HEK293T (cell line): ENCODE measurements at regions not wholly inside any gene's neighbourhood (a gene's known extent, or its start where the extent isn't known, plus 50 kb on each side); places are given as distances from the start of the nearest gene placed in this dataset.

ENCODE experiments used
- CTCF ChIA-PET: fragments of 350-600 bp; formaldehyde crosslinking; extraction: SDS; loops from one replicate; lab custom pipeline; 2021; ENCODE audit warnings: antibody characterized with exemption, inconsistent platforms; lab: Yijun Ruan, JAX
- POLR2A ChIA-PET: fragments of 350-600 bp; formaldehyde crosslinking; extraction: SDS; loops from one replicate; lab custom pipeline; 2020; ENCODE audit warnings: antibody characterized with exemption, inconsistent platforms; lab: Yijun Ruan, JAX
- DNase-seq: peaks from one replicate; pipeline ENCODE4 v3.0.0; 2012; ENCODE audit warnings: mixed read lengths; ENCODE audit errors: extremely low spot score
- ARNT ChIP-seq: fragments of 450-650 bp; IDR thresholded peaks from 2 replicates; pipeline ENCODE4 v1.6.1; 2017; ENCODE audit warnings: mild to moderate bottlenecking
- BHLHE40 ChIP-seq: fragments of 450-650 bp; IDR thresholded peaks from 2 replicates; pipeline ENCODE4 v1.6.1; 2016; ENCODE audit warnings: mild to moderate bottlenecking, moderate library complexity, borderline replicate concordance
- CTBP1 ChIP-seq: fragments of 450-650 bp; IDR thresholded peaks from 2 replicates; pipeline ENCODE4 v1.6.1; 2016; ENCODE audit warnings: borderline replicate concordance
- ELF4 ChIP-seq: fragments of 450-650 bp; IDR thresholded peaks from 2 replicates; pipeline ENCODE4 v1.6.1; 2017; ENCODE audit warnings: antibody characterized with exemption
- FOXA1 ChIP-seq: fragments of 450-650 bp; IDR thresholded peaks from 2 replicates; pipeline ENCODE4 v1.6.1; 2016; ENCODE audit warnings: mild to moderate bottlenecking
- FOXK2 ChIP-seq: fragments of 450-650 bp; IDR thresholded peaks from 2 replicates; pipeline ENCODE4 v1.6.1; 2016; ENCODE audit warnings: mild to moderate bottlenecking
- FOXM1 ChIP-seq: fragments of 450-650 bp; IDR thresholded peaks from 2 replicates; pipeline ENCODE4 v1.6.1; 2017; ENCODE audit warnings: mild to moderate bottlenecking, borderline replicate concordance
- HDGF ChIP-seq: fragments of 450-650 bp; IDR thresholded peaks from 2 replicates; pipeline ENCODE4 v1.6.1; 2017; ENCODE audit warnings: antibody characterized with exemption, borderline replicate concordance
- L3MBTL2 ChIP-seq: fragments of 450-650 bp; conservative IDR thresholded peaks from 2 replicates; pipeline ENCODE4 v1.6.1; 2016; ENCODE audit warnings: mild to moderate bottlenecking
- LEF1 ChIP-seq: fragments of 450-650 bp; IDR thresholded peaks from 2 replicates; pipeline ENCODE4 v1.6.1; 2017; ENCODE audit warnings: mild to moderate bottlenecking, borderline replicate concordance
- NFRKB ChIP-seq: fragments of 450-650 bp; IDR thresholded peaks from 2 replicates; pipeline ENCODE4 v1.6.1; 2016; ENCODE audit warnings: mild to moderate bottlenecking, moderate library complexity
- SP1 ChIP-seq: fragments of 450-650 bp; IDR thresholded peaks from 2 replicates; pipeline ENCODE4 v1.6.1; 2017
- SUZ12 ChIP-seq: fragments of 450-650 bp; IDR thresholded peaks from 2 replicates; pipeline ENCODE4 v1.6.1; 2016; ENCODE audit warnings: mild to moderate bottlenecking
- TARDBP ChIP-seq: fragments of 450-650 bp; IDR thresholded peaks from 2 replicates; pipeline ENCODE4 v1.6.1; 2016
- ZNF384 ChIP-seq: fragments of 450-650 bp; IDR thresholded peaks from 2 replicates; pipeline ENCODE4 v1.6.1; 2016
- TF ChIP-seq, protein P1 (sequence below): fragments of 450-650 bp; IDR thresholded peaks from 2 replicates; pipeline ENCODE4 v1.6.1; 2016

DNA sequence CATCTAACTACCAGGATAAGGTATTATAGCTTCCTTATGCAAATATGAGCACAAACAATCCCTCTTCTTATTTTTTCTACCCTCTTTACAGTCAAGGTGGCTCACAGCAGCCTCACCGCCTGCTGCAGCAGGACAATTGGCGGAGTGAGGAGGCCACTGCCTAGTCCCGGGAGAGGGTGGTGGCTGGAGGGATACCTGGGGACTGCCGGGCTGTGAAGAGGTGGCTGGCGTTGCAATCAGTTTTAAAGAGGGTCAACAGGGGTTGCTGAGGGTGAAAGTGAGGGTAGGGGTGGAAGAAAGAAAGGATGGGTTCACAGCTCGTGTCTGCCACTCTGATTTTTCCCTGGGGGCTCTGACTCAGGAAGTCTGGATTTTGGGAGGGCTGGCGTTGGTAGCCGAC lies 105.1 kb upstream of the SLC6A6 start:
- ChIA-PET POLR2A (no interaction called here), CTCF (no interaction called here)
- TF ChIP-seq, protein P1, sequence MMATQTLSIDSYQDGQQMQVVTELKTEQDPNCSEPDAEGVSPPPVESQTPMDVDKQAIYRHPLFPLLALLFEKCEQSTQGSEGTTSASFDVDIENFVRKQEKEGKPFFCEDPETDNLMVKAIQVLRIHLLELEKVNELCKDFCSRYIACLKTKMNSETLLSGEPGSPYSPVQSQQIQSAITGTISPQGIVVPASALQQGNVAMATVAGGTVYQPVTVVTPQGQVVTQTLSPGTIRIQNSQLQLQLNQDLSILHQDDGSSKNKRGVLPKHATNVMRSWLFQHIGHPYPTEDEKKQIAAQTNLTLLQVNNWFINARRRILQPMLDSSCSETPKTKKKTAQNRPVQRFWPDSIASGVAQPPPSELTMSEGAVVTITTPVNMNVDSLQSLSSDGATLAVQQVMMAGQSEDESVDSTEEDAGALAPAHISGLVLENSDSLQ = no peak
- TF ChIP-seq BHLHE40 (no peak), FOXA1 (no peak), FOXK2 (no peak), FOXM1 (no peak), CTBP1 (no peak), ARNT (no peak), L3MBTL2 (no peak), SUZ12 (no peak), NFRKB (no peak), SP1 (no peak), HDGF (no peak), ELF4 (no peak), LEF1 (no peak), TARDBP (no peak), ZNF384 (no peak)
- DNase-seq = no peak

DNA sequence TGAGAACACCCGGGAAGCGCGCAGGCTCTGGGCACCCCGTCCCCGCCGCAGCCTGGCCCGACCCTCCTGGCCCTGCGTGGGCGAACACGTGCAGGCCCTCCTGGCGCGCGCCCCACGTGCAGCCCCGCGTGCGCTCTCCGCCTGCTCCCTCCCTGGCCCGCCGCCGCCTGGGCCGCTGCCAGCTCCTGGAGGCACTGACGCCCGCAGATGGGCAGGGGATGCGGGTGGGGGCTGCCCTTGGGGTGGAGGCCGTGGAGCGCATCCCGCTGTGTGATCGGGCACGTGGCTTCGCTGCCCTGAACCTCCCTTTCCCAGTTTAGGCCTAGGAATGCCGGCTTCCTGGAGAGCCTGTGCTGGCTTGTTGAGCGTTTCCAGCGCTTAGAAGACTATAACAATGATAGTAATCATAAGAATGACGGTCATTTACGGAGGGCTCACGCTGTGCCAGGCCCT lies 104.6 kb upstream of the SLC6A6 start:
- TF ChIP-seq LEF1 (no peak), SUZ12 (no peak), BHLHE40 (no peak), HDGF (no peak), ELF4 (no peak), ZNF384 (no peak), ARNT (no peak), NFRKB (no peak), L3MBTL2 (no peak), TARDBP (no peak), FOXM1 (no peak), SP1 (no peak), FOXA1 (no peak), CTBP1 (no peak)
- TF ChIP-seq, protein P1 = no peak
- CTCF ChIA-PET = no interaction called here
- DNase-seq = no peak

DNA sequence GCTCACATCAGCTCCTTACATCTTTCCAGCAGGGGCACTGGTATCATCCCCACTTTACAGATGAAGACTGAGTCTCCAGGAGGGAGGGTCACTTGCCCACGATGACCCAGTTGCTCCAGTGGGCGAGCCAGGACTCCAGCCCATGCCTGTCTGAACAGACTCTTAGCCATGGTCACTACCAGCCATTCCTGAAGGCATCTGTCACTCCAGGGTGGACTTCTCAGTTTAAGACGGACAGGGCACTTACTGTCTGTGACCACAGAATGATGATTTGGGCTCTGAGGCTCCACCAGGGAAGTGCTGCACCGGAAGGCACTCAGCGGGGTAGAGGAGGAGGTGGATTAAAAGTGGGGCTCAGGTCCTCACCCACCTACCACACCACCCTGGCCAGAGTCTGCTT lies 104.0 kb upstream of the SLC6A6 start:
- no peak for TF ChIP-seq NFRKB
- ChIA-PET POLR2A (no interaction called here), CTCF (no interaction called here)
- no peak for DNase-seq

More for the DNA sequence above, 104.6 kb upstream of the SLC6A6 start:
- POLR2A ChIA-PET = no interaction called here

GRCh38 chr3:14298991-14299555 lies 103.3 kb upstream of the SLC6A6 start:
- DNase-seq = no peak
- CTCF ChIA-PET = no interaction called here
- TF ChIP-seq, protein P1 = no peak
- no peak for TF ChIP-seq SP1
- no peak for TF ChIP-seq NFRKB
- TF ChIP-seq SUZ12 = no peak
- no peak for TF ChIP-seq FOXM1
- TF ChIP-seq ZNF384 = no peak
- TF ChIP-seq L3MBTL2 = no peak
- TF ChIP-seq BHLHE40 = no peak
- no peak for TF ChIP-seq ELF4
- TF ChIP-seq TARDBP = no peak
- TF ChIP-seq FOXA1 = no peak
- TF ChIP-seq FOXK2 = no peak
- POLR2A ChIA-PET = no interaction called here

GRCh38 chr3:14299767-14300166 lies 102.6 kb upstream of the SLC6A6 start:
- DNase-seq = no peak
- ChIA-PET CTCF (interaction anchor here (0.7 kb wide), 1 partner anchor 21 kb away, joined by 3 read pairs; no protein-coding TSS in a partner anchor), POLR2A (no interaction called here)
- TF ChIP-seq TARDBP (no peak), SUZ12 (no peak), FOXK2 (no peak), SP1 (no peak), HDGF (no peak), BHLHE40 (no peak), FOXA1 (no peak), CTBP1 (no peak), ARNT (no peak)

DNA sequence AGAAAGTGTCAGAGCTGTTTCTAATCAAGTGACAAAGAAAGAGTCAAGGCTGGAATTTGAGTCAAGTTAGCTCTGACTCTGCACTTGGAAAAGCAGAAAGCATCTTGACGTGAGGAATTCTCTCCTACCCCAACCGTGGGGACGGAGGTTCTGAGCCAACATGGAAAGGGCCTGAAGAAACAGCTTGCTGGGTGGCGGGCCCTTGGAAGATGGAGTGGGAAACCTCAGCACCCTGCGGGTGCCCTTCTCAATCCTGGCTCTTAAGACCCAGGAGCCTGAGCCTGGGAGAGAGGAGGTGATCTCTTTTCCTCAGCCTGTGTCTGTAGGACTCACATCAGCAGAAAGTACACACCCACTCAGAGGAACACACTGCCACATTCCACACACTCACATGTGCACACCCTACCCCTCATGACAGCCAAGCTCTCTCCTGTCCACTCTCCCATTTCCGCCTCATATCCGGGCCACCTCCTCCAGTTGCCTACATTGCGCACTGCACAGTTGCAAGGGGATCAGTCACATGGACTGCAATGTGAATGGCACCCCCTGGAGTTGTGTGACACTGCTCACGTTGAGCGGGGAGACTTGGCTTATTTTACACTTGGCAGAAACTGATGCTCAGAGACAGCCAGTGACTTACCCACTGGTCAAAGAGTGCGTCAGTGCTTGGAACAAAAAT lies 101.5 kb upstream of the SLC6A6 start:
- TF ChIP-seq BHLHE40 (no peak), FOXK2 (no peak)
- ChIA-PET POLR2A (no interaction called here), CTCF (no interaction called here)
- no peak for DNase-seq
